Inflammatory macrophage treated with lipopolysaccharide for 1 hour (primary cell): ENCODE measurements at regions not wholly inside any gene's neighbourhood (a gene's known extent, or its start where the extent isn't known, plus 50 kb on each side); places are given as distances from the start of the nearest gene placed in this dataset.

ENCODE experiments used
- DNase-seq, 2 donors: peaks; one replicate each; pipeline ENCODE4 v3.0.0-alpha.2; 2020 to 2022

DNA sequence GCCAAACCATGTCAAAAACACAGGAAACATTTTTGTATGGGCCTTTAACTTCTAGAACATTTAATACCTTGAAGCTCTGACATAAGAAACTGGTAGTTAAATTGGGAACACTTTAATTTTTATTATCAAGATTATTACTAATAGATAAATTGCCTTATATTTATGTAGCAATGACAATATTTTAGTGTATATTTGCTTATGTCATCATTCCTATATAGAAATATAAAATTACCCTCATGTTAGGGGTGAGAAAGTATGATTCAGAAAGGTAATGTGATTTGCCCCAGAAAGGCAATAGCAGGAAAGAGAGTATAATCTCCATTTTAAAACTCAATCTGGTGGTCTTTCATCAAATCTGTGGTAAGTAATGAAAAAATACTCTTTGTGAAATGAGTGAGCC lies 147.4 kb downstream of the IL15 start:
- no peak for DNase-seq

DNA sequence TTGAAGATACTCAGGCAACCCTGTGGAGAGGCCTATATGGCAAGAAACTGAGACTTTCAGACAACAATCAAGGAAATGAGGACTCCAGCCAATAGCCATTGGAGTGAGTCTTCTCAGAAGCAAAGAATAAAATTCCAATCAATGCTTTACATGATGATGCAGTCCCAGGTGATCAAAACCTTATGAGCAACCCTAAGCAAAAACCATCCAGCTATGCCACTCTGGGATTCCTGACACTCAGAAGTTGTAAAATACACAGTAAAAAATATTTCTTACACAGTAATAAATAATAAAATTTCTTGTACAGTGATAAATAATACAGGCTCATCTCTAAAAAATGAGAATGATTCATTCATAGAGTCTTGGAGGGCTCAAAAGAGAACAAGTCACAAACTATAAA lies 150.6 kb downstream of the IL15 start:
- DNase-seq: no peak

DNA sequence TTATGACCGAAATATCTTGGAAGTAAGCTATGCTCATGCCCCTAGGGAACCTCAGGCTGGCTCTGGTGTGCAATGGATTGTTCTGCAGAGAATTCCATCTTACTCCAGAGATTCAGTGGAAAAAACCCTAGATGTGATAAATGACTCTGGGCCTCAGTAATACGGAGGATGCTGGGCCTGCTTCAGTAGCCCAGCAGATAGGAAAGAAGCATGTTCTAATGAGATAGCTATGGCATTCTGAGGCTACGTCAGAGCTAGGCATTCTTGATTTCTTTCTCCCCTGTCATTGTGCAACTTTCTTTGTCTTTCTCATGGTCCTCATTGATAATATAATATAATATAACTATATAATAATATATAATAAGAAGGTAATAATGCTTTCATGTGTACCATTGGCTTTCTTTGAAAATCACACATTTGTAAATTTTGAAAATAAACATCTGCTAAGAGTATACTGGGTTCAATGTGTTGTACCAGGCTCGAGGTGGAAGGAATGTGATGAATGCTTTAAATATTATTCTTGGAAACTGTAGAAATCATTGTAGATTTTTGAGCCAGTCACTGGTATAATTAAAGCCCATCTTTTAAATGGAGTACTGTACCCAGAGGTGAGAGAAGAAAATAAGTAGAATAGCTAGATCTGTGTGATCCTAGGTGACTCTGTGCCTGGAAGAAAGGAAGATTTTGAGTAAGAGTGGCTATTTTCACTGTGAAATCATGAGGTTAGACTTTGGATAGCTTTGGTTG lies 152.0 kb downstream of the IL15 start:
- no peak for DNase-seq

DNA sequence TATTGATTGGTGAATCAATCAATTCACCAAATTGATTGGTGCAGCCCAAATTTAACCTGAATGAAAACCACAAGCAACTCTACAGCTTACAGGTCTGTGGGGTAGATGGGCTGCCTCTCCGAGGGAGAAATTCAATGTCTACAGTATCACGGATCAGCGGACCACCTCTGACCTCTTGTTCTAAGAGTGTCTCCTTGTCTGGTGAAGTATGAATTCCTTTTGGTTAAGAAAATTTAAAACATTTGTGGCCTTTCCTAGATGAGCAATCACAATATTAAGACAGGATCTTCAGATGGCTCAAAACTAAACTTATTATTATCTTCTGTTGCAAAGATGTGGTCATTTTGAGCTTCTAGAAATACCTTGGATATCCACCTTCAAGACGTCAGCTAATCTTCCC lies 153.3 kb downstream of the IL15 start:
- no peak for DNase-seq

DNA sequence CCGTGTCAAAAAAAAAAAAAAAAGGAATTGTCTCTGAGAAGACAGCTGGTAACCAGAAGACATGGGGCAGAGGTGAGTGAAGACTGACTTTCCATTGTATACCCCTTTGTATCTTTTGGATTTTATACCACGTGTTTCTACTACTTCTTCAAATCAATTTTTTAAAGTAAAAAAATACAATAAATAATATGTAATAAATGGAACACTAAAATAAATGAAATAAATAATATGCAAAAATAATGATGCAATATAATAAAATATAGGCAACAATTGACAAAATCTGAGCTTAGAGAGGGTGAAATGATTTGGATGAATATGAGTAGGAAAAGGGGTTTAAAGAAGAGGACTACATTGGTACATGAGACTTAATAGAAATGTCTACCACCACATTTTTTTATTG lies 155.8 kb downstream of the IL15 start:
- no peak for DNase-seq

DNA sequence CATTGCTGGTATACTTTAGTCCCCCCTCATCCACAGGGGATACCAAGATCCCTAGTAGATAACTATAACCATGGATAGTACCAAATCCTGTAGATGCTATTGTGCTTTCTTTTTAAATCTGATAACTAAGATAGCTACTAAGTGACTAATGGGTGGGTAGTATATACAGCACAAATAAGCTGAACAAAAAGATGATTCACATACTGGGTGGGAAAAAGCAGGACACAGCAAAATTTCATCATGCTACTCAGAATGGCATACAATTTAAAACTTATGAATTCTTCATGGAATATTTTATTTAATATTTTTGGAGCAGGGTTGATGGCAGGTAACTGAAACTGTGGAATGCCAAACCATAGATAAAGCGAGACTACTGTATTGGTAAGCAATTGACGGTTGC lies 161.6 kb downstream of the IL15 start:
- no peak for DNase-seq

DNA sequence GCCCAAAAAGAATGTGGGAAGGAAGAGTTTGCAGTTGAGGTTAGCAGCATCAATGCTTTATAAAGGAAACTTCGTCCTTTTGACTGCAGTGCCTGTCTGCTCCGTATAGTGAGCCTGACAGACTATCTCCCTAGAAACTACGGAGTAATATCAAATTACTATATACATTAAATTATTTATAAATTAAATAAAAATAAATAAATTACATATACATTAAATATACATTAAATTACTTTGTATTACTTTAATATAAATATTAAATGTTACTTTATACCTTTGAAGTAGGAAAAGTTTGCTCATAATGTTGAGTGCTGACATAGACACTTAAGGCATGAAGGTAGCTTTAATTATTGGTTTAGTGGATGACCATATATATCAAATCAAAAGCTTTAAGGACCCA lies 165.2 kb downstream of the IL15 start:
- no peak for DNase-seq

DNA sequence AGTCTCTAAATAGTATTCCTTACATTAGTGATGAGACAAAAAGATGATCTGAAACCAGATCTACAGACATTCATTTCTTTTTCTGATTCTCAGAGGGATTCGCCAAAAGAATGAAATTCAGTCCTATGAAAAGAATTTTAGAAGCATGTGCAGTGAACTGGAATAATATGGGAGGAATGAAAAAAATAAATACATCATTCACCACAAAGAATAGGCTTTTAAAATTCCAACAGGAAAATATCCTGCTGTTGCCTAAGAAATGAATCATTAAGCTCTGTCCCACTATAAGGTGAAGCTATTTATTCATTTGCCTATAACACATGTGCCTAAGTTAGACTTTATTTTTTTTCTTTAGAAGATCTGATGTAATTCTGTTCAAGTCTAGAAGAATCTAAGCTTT lies 165.9 kb downstream of the IL15 start:
- DNase-seq: no peak

DNA sequence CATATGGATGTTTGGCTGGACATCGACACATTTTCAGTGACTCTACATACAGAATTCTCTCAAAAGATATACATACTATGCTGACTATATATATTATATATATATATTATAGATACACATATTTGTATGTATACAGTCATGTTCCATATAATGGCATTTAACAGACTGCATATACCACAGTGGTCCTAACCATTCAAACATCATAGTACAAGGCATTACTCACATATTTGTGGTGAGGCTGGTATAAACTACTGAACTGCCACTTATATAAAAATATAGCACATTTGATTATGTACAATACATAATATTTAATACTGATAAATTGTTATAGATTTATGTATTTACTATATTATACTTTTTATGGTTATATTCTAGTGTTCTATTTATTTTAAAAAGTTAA lies 168.5 kb downstream of the IL15 start:
- no peak for DNase-seq

DNA sequence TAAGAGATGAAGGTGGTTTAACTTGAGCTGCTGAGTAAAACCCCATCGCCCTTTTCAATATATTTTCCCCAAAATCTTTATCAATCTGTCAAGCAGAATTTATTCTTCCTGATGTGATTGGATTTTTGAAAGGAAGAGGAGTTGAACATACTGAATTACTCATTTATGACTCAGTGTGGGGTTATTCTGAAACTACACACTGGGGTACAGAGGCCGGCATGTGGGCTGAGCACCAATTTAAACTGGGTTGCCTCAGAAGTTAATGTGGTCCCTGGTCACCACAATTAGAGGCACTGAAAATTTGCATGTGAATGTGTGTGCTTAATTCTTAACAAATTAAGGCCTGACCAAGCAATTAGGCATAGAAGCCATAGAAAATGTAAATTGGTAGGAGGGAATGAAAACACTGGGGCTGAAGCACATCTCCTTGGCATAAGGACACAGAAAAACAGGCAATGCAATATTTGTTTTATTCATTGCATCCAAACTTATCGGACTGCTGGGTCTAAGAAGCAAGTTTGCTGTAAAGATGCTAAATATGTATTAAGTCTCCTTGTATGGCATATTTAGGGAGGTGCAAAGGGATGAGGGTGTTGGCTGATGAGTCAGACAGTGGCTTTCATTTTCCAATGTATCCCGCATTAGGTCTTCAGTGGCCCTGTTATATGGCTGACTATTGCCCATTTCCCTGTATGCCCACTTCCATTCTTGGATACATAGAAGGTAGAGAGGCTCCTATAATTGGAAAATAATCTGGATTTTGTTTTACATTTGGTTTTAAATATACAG lies 170.9 kb downstream of the IL15 start:
- DNase-seq: no peak

DNA sequence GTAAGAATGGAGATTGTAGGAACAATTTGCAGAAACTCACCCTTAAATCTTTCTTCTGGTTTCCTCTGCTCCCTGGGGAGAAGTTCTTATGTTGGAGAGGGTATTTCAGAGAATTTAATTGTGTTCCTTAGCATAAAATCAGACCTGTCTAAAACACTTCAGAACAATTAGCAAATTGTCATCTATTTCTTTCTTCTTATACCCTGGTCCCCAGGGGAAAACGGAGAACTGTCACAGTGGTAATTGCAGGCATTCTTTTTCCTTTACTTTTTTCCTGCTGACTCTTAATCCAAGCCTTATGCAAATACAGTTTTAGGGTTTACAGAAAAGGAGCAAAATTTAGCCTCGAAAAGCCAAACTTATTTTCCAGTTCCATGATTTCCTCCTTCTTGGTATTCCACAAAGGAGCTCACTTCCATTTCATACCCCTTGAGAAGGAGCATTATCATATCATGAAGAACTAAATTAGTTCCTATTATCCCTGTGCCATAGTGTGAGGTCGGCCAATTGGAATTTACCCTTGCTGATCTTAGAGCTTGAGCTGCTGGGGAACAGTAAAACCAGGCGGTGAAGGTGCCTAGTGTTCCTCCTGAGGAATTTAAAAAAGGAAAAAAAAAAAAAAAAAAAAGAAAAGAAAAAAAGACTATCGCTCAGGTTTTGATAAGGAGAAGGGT lies 173.8 kb downstream of the IL15 start:
- DNase-seq: no peak

DNA sequence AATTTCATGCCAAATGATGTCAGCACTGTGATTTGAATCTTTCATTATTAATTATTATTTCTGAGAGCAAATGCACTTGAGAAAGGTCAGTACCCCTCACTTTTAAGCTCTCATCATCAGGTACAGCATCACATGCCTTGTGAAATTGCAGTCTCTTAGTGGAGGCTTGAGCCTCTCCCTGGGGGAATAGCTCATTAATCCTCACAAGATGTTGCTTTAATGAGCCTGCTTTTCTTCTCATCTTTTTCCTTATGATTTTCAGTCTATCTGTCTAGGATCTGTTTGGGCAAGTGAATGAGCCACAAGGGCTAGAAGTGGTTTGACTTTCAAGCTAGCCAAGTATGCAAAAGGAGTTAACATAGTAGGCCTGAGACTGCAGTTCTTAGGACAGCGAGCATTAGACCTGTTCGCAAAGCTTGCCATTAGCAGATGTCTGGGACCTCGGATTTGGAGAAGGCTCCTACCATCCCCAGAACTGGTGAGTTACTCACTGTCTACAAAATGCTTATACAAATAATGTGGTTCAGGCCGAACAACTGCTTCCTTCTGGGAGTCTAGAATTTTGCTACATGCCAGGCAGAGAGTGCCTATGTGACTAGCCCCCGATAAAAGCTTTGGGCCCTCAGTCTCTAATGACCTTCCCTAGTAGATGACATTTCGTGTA lies 174.5 kb downstream of the IL15 start:
- DNase-seq: no peak

DNA sequence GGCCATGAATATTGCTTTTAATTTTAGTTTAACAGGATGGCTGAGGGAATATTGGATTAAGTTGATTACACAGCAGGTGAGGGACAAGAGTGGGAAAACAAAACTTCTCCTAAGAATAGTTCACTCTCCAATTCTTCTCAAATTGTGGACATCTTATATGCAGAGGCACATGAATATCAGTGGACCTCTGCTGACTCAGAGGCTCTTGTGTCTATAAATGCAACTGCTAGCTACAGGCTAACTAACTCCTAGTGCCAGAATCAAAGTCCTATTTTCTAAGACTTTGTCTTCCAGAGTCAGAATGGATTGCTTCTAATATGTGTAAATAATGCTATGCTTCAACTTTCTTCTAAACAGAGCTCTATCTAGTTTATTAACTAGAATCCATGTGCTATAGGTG lies 175.8 kb downstream of the IL15 start:
- DNase-seq: no peak

DNA sequence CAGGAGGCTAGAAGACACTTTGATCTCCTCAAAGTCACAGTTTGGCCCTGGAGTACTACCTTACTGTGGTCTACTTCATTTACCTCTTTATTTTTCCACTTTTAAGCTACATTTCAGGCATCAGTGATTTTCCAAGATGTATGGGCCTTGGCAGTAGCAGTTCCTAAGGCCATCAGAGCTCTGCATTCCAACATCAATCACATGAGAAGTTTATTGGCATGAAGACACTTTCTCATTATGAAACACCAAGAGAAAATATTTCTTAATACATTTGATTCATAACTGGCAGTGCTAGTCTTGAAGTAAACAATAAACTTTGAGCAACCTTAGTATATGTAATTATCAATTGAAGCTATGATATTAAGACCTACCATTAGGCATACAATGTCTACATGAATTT lies 178.1 kb downstream of the IL15 start:
- DNase-seq: no peak

DNA sequence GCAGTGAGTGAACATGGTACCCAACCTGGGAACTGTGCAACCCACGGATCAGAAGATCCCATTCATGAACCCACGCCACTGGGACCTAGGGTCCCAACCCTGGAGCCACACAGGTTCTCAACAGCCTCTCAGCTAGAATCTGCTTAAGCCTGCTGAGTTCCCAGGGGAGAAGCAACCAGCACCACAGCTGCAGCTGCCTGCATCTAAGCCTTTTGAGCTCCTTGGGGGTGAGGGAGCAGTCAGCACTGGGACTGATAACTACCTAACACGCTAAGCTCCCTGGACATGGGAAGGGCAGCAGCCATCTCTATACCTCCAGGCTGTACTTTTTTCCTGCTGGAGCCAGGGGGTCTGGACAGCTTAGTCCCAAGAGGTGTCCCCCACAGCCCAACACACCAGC lies 179.3 kb downstream of the IL15 start:
- no peak for DNase-seq

DNA sequence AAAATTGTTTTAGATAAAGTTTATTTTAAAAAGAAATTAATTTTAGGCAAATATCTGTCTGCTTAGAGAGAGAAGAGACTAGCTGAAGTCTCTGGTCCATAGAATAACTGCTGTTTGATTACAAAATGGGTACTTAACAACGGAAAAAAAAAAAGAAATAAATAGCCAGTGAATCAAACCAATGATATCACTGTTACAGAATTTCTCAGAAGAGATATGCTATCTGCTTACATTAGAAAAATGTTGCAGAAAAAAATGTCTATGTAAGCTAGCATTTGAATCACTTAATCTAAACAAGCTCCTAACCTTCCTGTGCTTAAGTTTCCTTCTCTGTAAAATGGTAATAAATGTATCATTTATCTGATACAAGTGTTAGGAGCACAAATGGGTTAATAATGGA lies 189.9 kb downstream of the IL15 start:
- DNase-seq: no peak

DNA sequence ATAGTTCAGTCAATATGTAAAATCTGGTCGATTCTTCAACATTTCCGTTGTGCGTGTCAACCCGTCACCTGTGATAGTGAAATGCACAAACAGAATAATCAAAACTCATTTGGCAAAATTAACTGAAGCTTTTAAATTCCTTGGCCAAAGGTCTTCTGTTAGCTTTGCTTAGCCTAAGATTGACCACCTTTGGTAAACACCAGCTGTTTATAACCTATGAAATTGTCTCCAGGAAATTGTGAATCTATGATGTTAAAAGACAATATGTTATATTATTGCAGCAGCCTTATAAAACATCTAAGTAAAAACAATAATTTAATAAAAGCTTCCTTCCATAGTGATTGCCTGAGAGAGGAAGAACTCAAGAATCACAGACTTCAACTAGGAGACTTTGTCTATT lies 196.8 kb downstream of the IL15 start:
- no peak for DNase-seq

DNA sequence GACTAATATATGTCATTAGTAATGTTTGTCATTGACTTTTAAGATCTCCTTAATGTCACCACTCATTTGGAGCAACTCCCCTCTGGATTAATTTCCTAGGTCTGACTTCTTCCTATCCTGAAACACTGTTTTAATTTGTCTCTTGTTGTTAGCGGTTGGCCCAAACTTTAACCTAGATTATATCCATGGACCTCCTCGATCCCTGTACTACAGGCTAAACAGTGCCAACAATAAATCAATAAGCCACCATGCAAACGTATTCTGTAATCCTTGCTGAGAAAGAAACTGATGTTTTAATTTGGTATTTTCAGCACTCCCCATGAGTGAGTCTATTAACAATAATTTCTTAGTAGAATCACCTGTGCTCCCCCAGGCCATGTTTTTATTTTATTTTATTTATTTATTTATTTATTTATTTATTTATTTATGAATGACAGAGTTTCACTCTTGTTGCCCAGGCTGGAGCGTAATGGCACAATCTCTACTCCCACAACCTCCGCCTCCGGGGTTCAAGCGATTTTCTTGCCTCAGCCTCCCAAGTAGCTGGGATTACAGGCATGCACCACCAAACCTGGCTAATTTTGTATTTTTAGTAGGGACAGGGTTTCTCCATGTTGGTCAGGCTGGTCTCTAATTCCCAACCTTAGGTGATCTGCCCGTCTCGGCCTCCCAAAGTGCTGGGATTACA lies 204.1 kb downstream of the IL15 start:
- DNase-seq: no peak

DNA sequence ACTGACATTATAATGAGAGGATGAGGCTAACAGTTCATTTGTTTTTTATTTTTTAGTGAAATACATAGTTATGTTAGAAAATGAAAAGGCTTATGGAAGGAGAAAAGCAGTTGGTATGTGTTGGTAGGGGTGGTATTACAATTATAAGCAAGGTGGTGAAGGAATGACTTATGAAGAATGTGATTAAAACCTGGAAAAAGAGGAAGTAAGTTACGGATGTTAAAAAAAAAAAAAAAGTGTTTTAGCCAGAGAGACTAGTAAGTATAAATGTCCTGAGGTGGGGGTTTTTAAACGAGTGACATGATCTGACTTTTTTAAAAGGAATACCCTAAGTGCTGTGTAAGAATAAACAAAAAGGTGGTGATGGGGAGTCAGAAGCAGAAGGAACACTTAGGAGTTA lies 206.8 kb downstream of the IL15 start:
- no peak for DNase-seq

DNA sequence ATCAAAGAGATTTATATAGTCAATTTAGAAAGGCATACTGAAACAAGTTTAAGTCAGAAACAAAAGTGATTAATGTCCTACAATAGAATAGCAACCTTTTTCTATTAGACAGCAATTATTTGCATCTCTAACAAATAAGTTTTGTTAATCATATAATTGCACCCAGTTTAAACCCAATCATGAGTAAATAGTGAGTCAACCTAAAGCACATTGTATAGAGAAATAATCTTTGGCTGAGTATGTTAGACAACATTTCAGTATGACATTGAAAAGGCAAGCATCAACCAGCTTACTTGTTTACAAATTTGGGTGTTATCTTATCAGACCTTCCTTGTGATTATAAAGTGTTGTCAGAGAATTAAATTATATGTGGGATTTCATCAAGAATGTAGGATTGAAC lies 209.5 kb downstream of the IL15 start:
- DNase-seq: no peak

DNA sequence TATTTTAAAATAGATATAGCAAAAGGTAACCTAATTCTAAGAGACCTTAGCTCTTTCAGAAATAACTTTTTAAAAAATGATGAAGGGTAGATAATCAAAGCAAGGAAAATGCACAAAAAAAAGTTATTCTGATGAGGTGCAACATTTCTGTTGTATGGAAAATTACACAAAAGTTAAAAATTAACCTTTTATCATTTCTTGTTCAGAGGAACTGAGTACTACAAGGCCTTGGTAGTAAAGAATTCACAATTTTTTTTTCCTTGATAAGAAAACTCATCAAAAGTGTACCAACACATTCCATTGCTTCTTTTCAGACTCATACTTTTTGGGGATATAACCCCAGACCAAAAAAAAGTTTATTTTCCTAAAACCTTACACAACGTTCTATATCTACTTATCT lies 213.0 kb downstream of the IL15 start:
- no peak for DNase-seq

DNA sequence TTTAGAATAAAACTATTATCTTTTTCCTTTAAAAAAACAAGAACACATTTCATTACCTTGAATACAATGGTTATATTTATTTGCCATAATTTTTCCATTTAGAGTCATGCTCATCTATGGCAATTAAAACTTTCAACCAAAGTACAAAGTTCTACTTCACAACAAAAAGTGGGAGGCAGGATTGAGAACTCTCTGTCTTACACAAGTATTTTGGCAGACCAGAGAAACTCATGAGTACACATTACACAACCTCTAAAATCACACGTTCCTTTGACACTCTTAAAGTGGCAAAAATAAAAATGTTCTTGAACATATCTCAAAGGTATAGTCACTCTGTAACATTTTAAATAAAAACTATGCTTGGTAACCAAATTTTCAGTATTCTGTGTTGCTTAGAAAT lies 213.4 kb downstream of the IL15 start:
- DNase-seq: no peak
